H9 (cell line): ENCODE measurements at regions not wholly inside any gene's neighbourhood (a gene's known extent, or its start where the extent isn't known, plus 50 kb on each side); places are given as distances from the start of the nearest gene placed in this dataset.

ENCODE experiments used
- DNase-seq: peaks from one replicate; pipeline ENCODE4 v3.0.0-alpha.2; 2017
- H2AFZ ChIP-seq: one replicate; pipeline ENCODE4 v1.6.1; 2013; ENCODE audit warnings: mild to moderate bottlenecking, low read length, control low read depth, moderate library complexity
- H2AK5ac ChIP-seq: 2 replicates; pipeline ENCODE4 v1.6.1; 2013; ENCODE audit warnings: low read length, control low read depth, mixed read lengths; ENCODE audit not compliant: insufficient read length
- H2BK120ac ChIP-seq: one replicate; pipeline ENCODE4 v1.6.1; 2013; ENCODE audit warnings: low read depth, mild to moderate bottlenecking, low read length, control low read depth, inconsistent platforms; ENCODE audit not compliant: poor library complexity, severe bottlenecking
- H2BK12ac ChIP-seq: 2 replicates; pipeline ENCODE4 v1.6.1; 2013; ENCODE audit warnings: low read length, control low read depth, mixed read lengths, low read depth; ENCODE audit not compliant: insufficient read length
- H2BK15ac ChIP-seq: 2 replicates; pipeline ENCODE4 v1.6.1; 2013; ENCODE audit warnings: low read depth, low read length, control low read depth
- H2BK20ac ChIP-seq: one replicate; pipeline ENCODE4 v1.6.1; 2013; ENCODE audit warnings: low read depth, mild to moderate bottlenecking, low read length, control low read depth, inconsistent platforms; ENCODE audit not compliant: poor library complexity, severe bottlenecking
- H2BK5ac ChIP-seq: 2 replicates; pipeline ENCODE4 v1.6.1; 2013; ENCODE audit warnings: low read length, control low read depth, mixed read lengths; ENCODE audit not compliant: insufficient read length
- H3K14ac ChIP-seq: 2 replicates; pipeline ENCODE4 v1.6.1; 2013; ENCODE audit warnings: low read length, control low read depth; ENCODE audit not compliant: insufficient read depth
- H3K18ac ChIP-seq: 2 replicates; pipeline ENCODE4 v1.6.1; 2013; ENCODE audit warnings: low read depth, mild to moderate bottlenecking, mixed read lengths, low read length, control low read depth; ENCODE audit not compliant: insufficient read length
- H3K23ac ChIP-seq: 2 replicates; pipeline ENCODE4 v1.6.1; 2013; ENCODE audit warnings: low read length, control low read depth, mixed read lengths, low read depth; ENCODE audit not compliant: insufficient read length
- H3K23me2 ChIP-seq: 2 replicates; pipeline ENCODE4 v1.6.1; 2013; ENCODE audit warnings: low read depth, mild to moderate bottlenecking, mixed read lengths, low read length, control low read depth; ENCODE audit not compliant: insufficient read length, poor library complexity, severe bottlenecking
- H3K27ac ChIP-seq: 2 replicates; pipeline ENCODE4 v1.5.1; 2013; ENCODE audit warnings: low read length, control low read depth, mixed read lengths, low read depth; ENCODE audit not compliant: insufficient read length
- H3K27me3 ChIP-seq: 2 replicates; pipeline ENCODE4 v1.6.1; 2013; ENCODE audit warnings: low read length, control low read depth, inconsistent platforms; ENCODE audit not compliant: insufficient read depth
- H3K4ac ChIP-seq: 2 replicates; pipeline ENCODE4 v1.6.1; 2013; ENCODE audit warnings: low read depth, mild to moderate bottlenecking, control low read depth, inconsistent platforms, low read length, moderate library complexity
- H3K4me1 ChIP-seq: 2 replicates; pipeline ENCODE4 v1.6.1; 2013; ENCODE audit warnings: low read length, control low read depth, inconsistent platforms; ENCODE audit not compliant: insufficient read depth
- H3K4me2 ChIP-seq: 2 replicates; pipeline ENCODE4 v1.6.1; 2013; ENCODE audit warnings: low read length, control low read depth, mixed read lengths; ENCODE audit not compliant: insufficient read length, insufficient read depth
- H3K56ac ChIP-seq: 2 replicates; pipeline ENCODE4 v1.6.1; 2013; ENCODE audit warnings: low read depth, mild to moderate bottlenecking, mixed read lengths, low read length, control low read depth; ENCODE audit not compliant: insufficient read length
- H3K79me1 ChIP-seq: 2 replicates; pipeline ENCODE4 v1.6.1; 2013; ENCODE audit warnings: low read depth, mild to moderate bottlenecking, moderate library complexity, low read length, control low read depth, inconsistent platforms; ENCODE audit not compliant: insufficient read depth, poor library complexity, severe bottlenecking
- H3K79me2 ChIP-seq: 2 replicates; pipeline ENCODE4 v1.6.1; 2013; ENCODE audit warnings: low read length, control low read depth, inconsistent platforms; ENCODE audit not compliant: insufficient read depth
- H3K9ac ChIP-seq: 2 replicates; pipeline ENCODE4 v1.6.1; 2013; ENCODE audit warnings: low read length, control low read depth, mixed read lengths; ENCODE audit not compliant: insufficient read length; ENCODE audit errors: extremely low read depth
- H3K9me3 ChIP-seq: one replicate; pipeline ENCODE4 v1.6.1; 2013; ENCODE audit warnings: low read depth, low read length, inconsistent platforms; ENCODE audit not compliant: control insufficient read depth
- H3T11ph ChIP-seq: one replicate; pipeline ENCODE4 v1.6.1; 2013; ENCODE audit warnings: mild to moderate bottlenecking, low read length, control low read depth, inconsistent platforms
- H4K20me1 ChIP-seq: one replicate; pipeline ENCODE4 v1.6.1; 2013; ENCODE audit not compliant: control insufficient read depth, insufficient read length, insufficient read depth
- H4K5ac ChIP-seq: 2 replicates; pipeline ENCODE4 v1.6.1; 2013; ENCODE audit warnings: low read depth, mild to moderate bottlenecking, mixed read lengths, low read length, control low read depth; ENCODE audit not compliant: insufficient read length
- H4K8ac ChIP-seq: replicated peaks from 2 replicates; pipeline ENCODE4 v1.6.1; 2013; ENCODE audit warnings: low read length, control low read depth, mixed read lengths, low read depth; ENCODE audit not compliant: insufficient read length
- H4K91ac ChIP-seq: 2 replicates; pipeline ENCODE4 v1.6.1; 2013; ENCODE audit warnings: low read depth, mild to moderate bottlenecking, moderate library complexity, mixed read lengths, low read length, control low read depth; ENCODE audit not compliant: insufficient read length
- H3K27ac Mint-ChIP-seq, 3 experiments: 2 replicates in 2 of 3; 3 replicates in 1 of 3; pipeline ENCODE4 v1.8.0; 2020 to 2021; ENCODE audit warnings: mixed read lengths in 3 of 3, mild to moderate bottlenecking in 1 of 3, moderate library complexity in 1 of 3
- H3K27me3 Mint-ChIP-seq: 2 replicates; pipeline ENCODE4 v1.8.0; 2021; ENCODE audit warnings: low read depth, mild to moderate bottlenecking, moderate library complexity, mixed read lengths
- H3K36me3 Mint-ChIP-seq, 3 experiments: 2 replicates in 2 of 3; 3 replicates in 1 of 3; pipeline ENCODE4 v1.8.0; 2020 to 2021; ENCODE audit warnings: low read depth in 3 of 3, mixed read lengths in 3 of 3; ENCODE audit not compliant: insufficient read depth in 1 of 3
- H3K4me1 Mint-ChIP-seq, 2 experiments: 2 replicates each; pipeline ENCODE4 v1.8.0; 2020; ENCODE audit warnings: mixed read lengths in 2 of 2
- H3K4me3 Mint-ChIP-seq, 2 experiments: 2 replicates in 1 of 2; 3 replicates in 1 of 2; pipeline ENCODE4 v1.8.0; 2020 to 2021; ENCODE audit warnings: mild to moderate bottlenecking in 2 of 2, mixed read lengths in 2 of 2, moderate library complexity in 1 of 2
- H3K9me3 Mint-ChIP-seq, 2 experiments: 2 replicates in 1 of 2; 3 replicates in 1 of 2; pipeline ENCODE4 v1.8.0; 2020; ENCODE audit warnings: mild to moderate bottlenecking in 2 of 2, mixed read lengths in 2 of 2, moderate library complexity in 1 of 2
- CTCF ChIP-seq: fragments of 200-600 bp; sonication (generic); conservative IDR thresholded peaks from 3 replicates; pipeline ENCODE4 v1.8.0; 2021; ENCODE audit warnings: antibody characterized with exemption, mild to moderate bottlenecking
- WGBS: extraction: QIAGEN DNeasy Blood & Tissue Kit; methylation state at CpG from one replicate; pipeline ENCODE4 v1.1.7; 2013; ENCODE audit warnings: missing lambda C conversion rate, low lambda C conversion rate, mixed read lengths; ENCODE audit not compliant: insufficient read length; ENCODE audit errors: extremely low coverage; 5-methylcytosine and 5-hydroxymethylcytosine counted together

DNA sequence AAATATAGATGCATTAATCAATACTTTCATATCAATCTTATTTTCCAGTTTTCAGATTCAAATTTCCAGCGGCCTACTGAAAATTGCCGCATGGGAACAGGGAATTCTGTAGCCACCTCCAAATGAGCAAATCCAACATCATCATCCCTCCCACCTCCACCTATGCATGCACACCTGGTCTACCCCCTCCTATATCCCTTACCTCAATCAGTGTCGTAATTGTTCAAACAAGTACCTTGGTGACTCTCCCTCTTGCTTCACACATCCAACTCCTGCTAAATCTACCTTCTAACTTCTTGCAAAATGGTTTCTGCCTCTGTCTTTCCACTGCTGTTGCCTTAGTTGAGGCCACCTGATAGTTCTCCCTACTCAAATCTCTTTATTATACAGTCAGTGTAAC, 160.1 kb downstream of the SOX9 start:
- Histone ChIP-seq H4K91ac (no peak overlapping the region), H3K23me2 (no peaks in the 10 kb centered on the region), H2BK5ac (no peak overlapping the region), H2AFZ (no peak overlapping the region), H3K79me2 (no peaks in the 10 kb centered on the region), H3K27ac (no peak overlapping the region), H4K8ac (no peak overlapping the region), H3K14ac (no peak overlapping the region), H2BK20ac (no peak overlapping the region), H3K4me2 (no peak overlapping the region), H3K4me1 (no peaks in the 10 kb centered on the region), H3K56ac (no peak overlapping the region), H3K4ac (no peak overlapping the region), H2BK12ac (no peak overlapping the region), H3K27me3 (no peaks in the 10 kb centered on the region), H3K9me3 (no peaks in the 10 kb centered on the region), H4K5ac (no peak overlapping the region), H3K9ac (no peak overlapping the region), H3K18ac (no peak overlapping the region), H4K20me1 (no peaks in the 10 kb centered on the region), H2AK5ac (no peak overlapping the region), H3T11ph (no peak overlapping the region), H2BK120ac (no peak overlapping the region), H2BK15ac (no peak overlapping the region), H3K79me1 (no peaks in the 10 kb centered on the region), H3K23ac (no peak overlapping the region)
- Mint-ChIP-seq H3K27ac (no peak overlapping the region), H3K4me1 (peaks cover 6 to 12% of the 10 kb centered on the region in 2 experiments; a peak in 3 of 4 replicates), H3K4me3 (no peak overlapping the region), H3K9me3 (peaks cover 2% of the 10 kb centered on the region in 2 experiments; a peak in 4 of 5 replicates), H3K27me3 (peaks cover 2% of the 10 kb centered on the region; the same call in 1 of the 2 replicates), H3K36me3 (no peaks in the 10 kb centered on the region)
- WGBS = no CpG with 5 or more reads among the region's 3 CpGs
- TF ChIP-seq CTCF = no peak
- no peak for DNase-seq
